HG03280 (cell line): ENCODE measurements at regions not wholly inside any gene's neighbourhood (a gene's known extent, or its start where the extent isn't known, plus 50 kb on each side); places are given as distances from the start of the nearest gene placed in this dataset.

Experiments used
- ATAC-seq: cut with Tn5 transposase; IDR thresholded peaks from one replicate; pipeline ENCODE4 v1.9.1; 2021; ENCODE audit warnings: mild to moderate bottlenecking, moderate library complexity; ENCODE audit not compliant: unreplicated experiment

DNA sequence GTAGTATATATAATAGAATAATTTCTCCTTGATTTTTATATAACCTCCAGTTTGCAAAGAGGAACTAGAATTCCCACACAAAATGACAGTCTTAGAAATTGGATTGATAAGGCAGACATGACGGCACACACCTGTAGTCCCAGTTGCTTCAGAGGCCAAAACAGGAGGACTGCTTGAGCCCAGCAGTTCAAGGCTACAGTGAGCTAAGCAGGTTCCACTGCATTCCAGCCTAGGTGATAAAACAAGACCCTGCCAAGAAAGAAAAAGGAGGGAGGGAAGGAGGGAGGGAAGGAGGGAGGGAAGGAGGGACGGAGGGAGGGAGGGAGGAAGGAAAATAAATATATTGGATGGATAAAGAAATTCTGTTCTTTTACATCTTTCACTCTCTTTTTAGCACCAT, 77.6 kb upstream of the SASH1 start:
- no peak for ATAC-seq

DNA sequence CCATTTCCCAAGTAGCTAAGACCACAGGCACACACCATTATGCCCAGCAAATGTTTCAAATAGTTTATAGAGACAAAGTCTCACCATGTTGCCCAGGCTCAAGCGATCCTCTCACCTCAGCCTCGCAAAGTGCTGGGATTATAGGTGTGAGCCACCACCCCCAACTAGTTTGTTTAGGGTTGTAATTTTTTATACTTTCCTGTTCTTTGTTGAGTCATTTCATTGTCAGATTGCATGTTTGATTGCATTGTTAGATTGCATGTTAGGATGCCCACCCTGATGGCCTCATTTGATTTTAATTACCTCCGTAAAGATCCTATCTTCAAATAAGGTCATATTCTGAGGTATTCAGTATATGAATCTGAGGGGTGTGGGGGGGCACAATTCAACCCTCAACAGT, 73.3 kb upstream of the SASH1 start:
- no peak for ATAC-seq

DNA sequence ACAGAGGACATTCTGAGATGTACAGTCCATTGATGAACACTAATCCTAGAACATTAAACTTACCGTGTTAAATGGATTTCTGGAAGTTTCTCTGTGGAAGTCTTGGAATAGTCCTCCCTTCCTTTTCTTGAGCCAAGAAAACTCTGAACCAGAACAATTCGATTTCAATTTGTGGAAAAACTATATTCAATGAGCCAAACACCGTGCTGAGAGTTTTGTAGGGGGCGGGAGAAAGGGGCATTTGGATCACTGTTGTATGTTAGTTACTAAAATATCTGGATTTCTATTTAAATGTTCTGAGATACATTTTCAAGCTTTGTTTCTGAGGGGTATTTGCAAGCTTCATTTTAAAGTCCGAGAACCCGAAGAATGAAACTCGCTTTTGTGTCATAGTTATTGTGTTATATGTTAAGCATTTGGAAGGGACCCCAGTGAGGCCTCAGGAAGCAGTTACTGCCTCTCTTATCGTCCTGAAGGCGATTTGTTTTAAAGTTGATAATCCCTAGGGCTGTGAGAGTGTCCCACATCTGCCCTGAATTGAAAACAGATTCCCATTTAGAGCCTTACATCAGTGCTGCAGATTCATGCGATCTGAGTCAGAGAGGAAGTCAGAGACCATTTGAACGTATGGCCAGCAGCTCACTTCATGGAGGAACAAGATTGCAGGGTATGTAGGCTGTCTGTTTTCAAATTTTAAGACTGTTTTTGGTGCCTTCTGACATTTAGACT, 70.8 kb upstream of the SASH1 start:
- ATAC-seq: no peak

DNA sequence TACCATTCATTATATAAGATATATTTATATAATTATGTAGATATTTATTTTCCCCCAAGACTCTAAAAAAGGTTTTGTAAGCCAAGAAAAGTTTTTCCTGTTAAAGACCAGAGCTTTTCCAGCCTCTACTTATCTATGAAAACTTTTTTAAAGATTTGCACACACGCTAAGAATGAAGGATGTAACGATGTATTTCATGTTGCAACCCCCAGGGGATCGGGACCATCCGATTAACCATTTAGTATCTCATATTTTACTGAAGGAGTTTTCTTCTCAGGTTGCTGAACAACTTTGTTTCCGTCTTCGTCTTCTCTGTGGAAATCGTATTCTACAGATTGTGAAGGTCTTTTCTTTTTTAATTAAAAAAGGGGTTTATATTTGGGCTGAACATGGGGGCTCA, 70.0 kb upstream of the SASH1 start:
- ATAC-seq: no peak

DNA sequence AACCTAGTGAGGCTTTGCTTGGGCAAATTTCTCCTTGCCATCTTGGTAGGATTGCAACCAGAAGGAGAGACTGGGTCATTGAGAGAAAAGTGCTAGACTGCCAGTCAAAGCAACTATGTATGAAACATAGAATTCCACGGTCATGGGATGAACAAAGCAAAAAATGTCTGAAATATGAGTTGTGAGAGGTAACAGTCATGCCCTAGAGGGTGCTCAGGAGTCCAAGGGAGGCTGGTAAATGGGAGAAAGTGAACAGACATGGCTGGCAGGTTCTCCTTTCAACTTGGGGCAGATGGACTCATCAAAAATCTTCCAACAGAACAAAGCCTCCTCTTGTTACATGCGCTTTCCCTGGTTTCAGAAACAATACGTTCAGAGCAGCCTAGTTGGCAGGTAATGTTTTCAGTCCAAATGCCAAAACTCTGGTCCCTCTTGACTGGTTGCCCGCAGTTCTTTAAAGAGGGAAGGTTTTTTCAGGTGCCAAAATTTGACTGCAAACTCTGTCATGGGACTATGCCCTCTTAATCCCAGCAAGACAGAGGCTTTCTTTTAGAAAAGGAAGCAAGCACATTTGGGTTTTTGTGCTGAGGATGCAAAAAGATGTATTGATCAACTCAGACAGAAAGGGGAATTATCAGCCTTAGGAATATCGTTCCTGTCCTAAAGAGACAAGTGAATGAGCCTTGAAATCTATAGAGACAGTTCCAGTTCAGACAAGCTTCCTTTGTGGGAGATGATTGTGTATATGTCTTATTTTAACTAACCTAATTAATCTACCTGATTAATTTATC, 68.5 kb upstream of the SASH1 start:
- no peak for ATAC-seq

DNA sequence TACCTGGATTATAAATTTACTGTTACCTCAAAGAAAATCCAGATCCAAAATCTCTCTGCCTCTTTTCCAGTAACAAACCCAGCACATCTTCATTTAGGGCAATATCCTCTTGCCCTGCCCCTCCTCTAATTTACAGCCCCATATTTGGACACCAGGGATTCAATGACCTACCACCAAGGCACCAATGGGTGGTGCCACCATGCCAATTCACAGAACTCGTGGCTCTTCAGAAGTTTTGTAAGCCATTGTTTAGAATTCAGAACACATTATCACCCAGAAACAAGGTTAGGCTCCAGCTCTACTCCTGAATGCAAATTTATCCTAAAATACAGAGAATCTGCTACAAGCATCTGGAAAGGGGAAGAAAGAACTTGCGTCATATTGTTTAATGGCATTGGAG, 67.8 kb upstream of the SASH1 start:
- ATAC-seq: no peak

DNA sequence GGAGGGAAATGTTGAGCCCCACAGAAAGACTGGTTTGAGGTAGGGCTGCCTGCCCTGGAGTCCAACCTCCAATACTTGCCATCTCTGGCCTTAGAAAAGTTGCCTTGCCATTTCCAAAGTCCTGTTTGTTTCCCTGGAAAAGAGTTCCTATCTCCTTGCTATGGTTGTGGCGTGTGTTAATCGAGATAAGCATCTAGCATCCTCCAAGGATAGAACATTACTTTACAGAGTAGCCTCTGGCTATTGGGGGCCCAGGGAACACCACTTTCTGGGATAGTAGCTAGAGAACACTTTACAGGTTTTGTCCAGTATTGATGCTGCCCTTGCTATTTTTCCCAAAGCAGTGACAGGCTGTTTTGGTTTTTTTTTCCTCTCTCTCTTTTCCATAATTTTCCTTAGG, 57.4 kb upstream of the SASH1 start:
- ATAC-seq: no peak

DNA sequence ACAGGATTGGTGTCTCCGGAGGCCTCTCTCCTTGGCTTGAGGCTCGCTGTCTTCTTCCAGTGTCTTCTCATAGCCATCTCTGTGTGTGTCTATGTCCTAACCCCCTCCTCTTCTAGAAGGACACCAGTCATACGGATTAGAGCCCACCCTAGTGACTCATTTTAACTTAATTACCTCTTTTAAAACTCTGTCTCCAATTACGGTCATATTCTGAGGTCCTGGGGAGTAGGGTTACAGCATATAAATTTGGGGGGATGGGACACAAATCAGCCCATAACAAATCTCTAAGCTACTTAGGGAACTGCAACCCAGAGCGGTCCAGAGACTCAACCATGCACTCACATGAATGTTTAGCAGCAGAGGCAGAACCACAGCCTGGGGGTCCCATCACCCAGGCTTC, 56.1 kb upstream of the SASH1 start:
- ATAC-seq: no peak

DNA sequence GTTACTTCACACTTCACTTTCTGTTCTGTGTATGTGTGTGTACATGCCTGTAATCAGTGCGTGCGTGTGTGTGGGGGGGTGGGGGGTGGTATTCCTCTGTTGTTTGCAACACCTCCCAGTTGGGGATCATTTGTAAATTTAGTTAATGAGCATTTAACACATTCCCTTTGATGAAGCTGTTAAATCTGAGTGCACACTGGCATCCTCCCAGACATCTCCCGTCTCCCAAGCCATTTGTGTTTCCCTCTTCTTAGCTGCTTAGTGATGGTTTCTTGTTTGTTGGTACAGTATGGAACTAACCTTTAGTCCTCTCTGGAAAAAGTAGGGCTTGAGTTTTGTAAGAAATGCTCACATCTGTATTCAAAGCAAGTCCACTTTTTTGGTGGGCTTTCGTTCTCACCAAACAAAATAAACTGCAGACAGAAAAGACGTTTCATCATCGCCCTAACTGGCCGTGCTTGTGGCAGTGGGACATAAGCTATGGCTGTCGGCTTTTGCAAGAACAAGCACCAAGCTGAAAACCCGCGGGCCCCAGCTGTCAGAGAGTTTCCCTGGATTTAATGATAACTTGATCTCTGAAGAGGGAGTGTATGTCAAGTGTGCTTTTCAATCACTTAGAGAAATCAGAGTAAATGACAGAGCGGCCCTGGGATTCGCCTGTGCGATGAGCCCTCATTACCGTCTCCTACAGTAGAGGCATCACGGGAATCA, 54.9 kb upstream of the SASH1 start:
- ATAC-seq: no peak

DNA sequence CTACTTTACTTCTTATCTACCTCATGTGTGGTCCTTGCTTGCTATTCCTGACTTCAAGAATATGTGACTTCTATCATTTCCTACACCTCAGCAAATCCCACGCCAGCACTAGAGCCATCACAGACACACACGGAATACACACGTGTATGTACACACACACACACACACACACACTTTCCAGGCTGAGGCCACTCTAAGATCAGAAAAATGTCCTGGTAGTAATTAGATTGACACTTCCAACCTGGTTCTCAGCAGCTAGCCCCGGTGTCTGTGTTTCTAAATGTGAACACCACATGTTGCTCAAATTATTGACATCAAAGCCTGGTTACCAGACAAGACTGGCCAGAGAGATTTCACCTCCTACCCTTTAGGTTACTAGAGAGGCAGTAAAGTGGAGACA, 54.1 kb upstream of the SASH1 start:
- no peak for ATAC-seq

DNA sequence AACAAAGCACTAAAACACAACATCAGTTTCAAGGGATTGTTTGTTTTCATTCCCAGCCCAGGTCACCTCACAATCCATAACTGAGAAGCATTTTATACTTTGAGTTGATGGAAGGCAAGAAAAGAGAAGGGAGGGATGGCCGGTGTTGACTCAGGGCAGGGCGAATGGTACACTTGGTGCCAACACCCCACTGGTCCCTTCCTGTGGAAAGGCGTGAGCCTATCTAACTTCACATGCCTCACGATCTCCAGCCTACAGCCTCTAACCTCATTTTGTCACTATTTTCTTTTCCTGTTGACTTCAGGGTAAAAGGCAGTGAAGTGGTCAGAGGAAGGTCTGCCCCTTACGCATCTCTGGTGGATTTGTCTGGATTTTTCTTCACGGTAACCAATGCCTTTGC, 53.5 kb upstream of the SASH1 start:
- no peak for ATAC-seq

DNA sequence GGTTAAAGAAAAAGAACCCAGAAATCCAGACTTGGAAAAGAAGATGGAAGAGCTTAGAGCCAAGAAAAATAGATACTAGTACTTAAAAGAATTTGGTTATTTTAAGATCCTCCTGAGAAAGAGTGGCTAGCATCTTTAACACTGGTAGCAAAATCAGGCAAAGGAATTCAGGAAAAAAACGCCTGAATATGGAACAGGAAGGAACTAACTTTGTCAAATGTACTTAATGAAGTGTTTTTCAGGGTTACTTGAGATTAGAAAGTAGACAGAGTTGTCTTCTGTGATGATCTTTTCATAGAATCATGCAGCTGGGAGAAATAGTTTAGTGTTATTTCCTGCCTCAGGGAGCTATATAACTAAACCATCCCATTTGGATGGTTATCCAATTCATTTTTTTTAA, 50.8 kb upstream of the SASH1 start:
- ATAC-seq: no peak
